Activated CD8-positive, alpha-beta memory T cell treated with anti-CD3 and anti-CD28 coated beads, Interleukin-2, amount 50 U/mL, for 1 hour (primary cell): ENCODE measurements at regions not wholly inside any gene's neighbourhood (a gene's known extent, or its start where the extent isn't known, plus 50 kb on each side); places are given as distances from the start of the nearest gene placed in this dataset.

ENCODE experiments used
- DNase-seq: peaks from one replicate; pipeline ENCODE4 v3.0.0-alpha.2; 2020; ENCODE audit errors: extremely low read depth

GRCh38 chr7:86947929-86948328 lies 111.5 kb downstream of the ELAPOR2 start:
- DNase-seq = no peak

DNA sequence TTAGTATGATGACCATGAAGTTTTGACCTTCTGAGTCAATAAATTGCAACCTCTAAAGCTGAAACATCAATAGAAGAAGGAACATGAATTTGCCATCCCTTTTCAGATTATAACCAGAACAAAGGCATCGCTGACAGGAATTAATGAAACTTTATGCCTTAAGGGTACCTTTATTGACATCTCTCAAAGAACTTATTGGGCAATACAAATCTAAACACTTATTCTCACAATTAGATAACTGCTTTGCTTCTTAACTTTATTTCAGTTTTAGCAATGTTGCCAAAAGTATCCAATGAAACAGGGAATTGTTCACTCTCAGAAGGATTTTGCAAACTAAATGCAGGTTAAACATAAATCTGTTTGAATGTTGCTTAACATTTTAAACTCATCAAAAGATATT lies 116.0 kb downstream of the ELAPOR2 start:
- no peak for DNase-seq

- DNase-seq = no peak
Observed at GRCh38 chr7:86942995-86943394, 116.5 kb downstream of the ELAPOR2 start.

DNA sequence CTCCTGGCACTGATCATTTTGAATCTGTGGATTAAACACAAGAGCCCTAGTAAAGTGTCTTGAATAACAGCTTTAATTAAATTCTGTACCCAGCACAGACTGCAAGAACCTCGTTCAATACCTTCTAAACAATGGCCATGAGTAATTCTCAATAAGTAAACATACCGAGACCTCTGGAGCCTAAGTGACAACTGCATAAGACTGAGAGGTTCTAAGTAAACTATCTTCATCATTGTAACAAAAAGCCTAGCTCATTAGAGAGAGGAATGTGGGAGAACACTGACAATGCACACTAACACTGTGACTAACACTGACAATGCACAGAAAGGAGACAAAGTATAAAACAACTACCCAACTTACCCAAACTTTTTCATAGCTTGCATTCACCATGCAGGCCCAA lies 117.4 kb downstream of the ELAPOR2 start:
- DNase-seq = no peak

DNA sequence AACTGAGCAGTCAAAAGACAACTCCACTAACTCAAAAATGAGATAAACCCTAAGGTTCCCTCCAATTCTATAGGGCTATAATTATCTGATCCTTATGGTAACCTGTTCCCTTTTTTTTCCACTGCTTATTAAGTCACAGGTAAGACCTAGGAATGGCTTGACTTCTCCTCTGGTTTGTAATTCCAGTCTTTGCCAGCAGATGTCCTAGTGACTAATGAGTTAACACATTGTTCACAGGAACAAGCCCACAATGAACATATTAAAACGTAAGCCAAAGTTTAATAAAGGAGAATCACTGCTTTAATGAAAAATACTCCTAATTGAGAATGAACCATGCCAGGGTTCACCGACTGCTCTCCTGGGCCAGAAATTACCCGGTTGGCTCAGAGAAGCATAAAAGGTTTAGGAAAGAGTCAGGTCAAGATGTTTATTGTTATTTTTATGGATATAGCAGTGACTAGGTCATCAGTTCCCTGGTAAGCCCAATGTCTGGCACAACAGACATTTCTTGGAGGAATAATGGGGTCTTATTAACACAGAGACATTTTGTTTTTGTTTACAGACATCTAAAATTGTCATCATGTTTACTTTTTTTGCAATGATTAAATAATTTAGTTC lies 120.1 kb downstream of the ELAPOR2 start:
- DNase-seq = no peak

- no peak for DNase-seq
Observed at GRCh38 chr7:86937363-86937878, 122.0 kb downstream of the ELAPOR2 start.

GRCh38 chr7:86933295-86933845 lies 126.1 kb downstream of the ELAPOR2 start:
- DNase-seq = no peak

GRCh38 chr7:86932038-86932512 lies 127.4 kb downstream of the ELAPOR2 start:
- no peak for DNase-seq

DNA sequence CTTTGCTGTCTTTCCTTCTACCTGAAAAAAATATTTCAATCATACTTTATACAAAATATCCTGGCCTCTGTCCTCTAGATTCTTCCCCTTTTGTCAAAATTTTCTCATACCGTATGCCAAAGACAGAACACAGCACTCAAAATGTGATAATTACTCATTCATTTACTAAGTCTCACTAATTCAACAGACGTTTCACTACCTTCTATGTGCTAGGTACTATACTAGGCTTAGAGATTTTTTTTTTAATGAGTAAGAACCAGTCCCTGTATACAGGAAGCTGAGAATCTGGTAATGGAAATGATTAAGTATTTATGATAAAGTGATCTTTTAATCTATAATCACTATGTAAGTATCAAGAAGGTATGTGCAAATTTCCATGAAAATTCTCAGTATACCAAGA lies 128.0 kb downstream of the ELAPOR2 start:
- no peak for DNase-seq

- no peak for DNase-seq
Observed at GRCh38 chr7:86930554-86931307, 128.7 kb downstream of the ELAPOR2 start.

DNA sequence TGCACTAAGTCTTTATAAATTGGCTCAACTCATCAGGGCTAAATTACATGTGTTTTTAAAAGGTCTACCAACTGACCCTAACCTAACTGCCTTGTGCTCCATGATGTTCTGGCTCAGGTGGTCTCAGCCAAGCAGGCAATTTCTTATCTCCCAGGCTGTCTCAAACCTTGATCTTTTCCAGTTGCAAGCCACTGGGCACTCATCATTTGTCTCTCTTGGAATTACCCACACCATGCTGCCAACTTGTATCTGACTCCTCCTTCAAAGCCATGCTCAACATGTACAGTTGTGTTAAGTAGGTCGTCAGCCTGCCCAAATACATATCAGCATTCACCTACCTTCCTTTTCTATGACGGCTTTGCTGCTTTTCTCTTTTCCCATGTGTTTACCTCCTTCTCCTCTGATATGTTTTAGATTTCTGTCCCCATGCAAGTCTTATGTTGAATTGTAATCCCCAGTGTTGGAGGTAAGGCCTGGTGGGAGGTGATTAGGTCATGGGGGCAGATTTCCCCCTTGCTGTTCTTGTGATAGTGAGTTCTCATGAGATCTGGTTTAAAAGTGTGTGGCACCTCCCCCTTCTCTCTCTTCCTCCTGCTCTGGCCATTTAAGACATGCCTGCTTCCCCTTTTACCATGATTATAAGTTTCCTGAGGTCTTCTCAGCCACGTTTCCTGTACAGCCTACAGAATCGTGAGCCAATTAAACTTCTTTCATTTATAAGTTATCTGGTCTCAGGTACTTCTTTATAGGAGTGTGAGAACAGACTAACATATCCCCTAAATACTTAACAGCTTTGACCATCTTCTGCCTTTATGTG lies 130.0 kb downstream of the ELAPOR2 start:
- no peak for DNase-seq

DNA sequence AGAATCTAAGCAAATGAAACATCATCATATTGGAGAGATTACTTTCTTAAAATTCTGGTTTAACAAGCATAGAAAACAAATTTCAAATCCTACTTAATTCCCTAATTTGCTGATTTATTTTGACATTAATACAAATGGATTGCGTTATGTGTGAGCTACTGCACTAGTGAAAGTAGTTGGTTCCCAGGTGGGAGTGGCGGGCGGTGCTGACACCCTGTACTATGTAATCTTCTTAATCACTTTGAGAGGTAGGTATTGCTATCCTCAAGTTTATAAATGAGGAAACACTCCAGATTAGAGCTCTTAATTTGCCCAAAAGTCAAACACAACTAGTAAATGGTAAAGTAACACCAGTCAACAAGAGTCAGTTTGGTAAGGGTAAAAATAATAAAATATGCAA lies 131.1 kb downstream of the ELAPOR2 start:
- DNase-seq = no peak

DNA sequence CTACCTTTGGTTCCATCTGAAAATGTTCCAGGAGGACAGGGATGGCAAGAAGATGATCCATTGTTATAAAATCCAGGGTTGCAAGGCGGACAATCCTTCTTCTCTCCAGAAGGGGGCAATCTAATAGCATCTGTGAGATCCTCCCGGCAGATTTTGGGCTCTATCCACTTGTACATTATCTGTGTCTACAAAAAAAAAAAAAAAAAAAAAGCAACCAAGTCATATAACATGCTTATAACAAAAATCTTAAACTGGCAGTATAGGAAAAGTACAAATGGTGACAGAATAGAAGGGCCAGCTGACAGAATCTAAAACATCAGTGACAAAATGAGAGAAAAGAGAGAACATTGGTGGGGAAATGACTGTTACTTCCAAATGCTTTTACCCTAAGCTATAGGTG lies 132.7 kb downstream of the ELAPOR2 start:
- DNase-seq = peak; percentile 25

- no peak for DNase-seq
Observed at GRCh38 chr7:86925221-86925620, 134.2 kb downstream of the ELAPOR2 start.

- no peak for DNase-seq
Observed at GRCh38 chr7:86923527-86923926, 135.9 kb downstream of the ELAPOR2 start.

GRCh38 chr7:86920154-86920553 lies 139.3 kb downstream of the ELAPOR2 start:
- DNase-seq = no peak

DNA sequence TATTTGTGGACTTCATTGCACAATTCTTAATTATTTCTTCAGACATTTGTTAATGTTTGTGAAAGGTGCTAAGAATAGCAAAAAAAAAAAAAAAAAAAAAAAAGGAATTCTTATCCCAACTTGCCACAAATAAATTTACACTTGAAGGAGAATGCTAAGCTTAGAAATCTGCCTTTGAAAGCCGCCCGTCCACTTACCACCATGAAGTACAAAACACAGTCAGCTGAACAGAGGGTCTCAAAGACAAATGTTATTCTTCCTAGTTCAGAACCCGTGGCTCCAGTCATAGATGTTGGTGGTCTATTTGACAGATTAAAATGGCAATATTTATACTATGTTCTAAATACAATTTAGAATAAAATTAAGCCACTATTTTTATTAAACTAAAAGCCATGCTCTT lies 141.2 kb downstream of the ELAPOR2 start:
- DNase-seq = no peak

DNA sequence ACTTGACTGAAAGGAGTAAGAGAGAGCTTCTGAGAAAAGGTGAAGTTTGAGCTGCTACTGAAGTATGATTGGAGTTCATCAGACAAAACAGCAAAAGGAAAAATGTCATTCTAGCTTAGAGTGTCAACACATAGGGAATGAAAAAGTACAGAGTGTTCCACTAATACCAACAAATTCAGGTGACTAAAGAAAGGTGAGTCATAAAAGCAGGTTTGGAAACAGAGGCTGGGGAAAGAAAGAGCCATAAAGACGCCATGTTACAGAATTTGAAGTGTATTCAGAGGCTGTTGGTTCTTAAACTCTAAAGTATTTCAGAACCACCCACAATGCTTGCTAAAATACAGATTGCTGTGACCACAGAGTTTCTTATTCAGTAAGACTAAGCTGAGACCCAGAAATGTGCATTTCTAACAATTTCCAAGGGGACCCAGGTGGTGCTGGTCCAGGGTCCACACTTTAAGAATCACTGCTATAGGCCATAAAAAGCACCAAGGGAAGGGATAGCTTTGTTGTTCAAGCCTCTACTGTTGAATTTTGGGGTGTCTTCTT lies 143.1 kb downstream of the ELAPOR2 start:
- no peak for DNase-seq

GRCh38 chr7:86914551-86914950 lies 144.9 kb downstream of the ELAPOR2 start:
- no peak for DNase-seq
